ACHN (cell line): ENCODE measurements at regions not wholly inside any gene's neighbourhood (a gene's known extent, or its start where the extent isn't known, plus 50 kb on each side); places are given as distances from the start of the nearest gene placed in this dataset.
"Not testable (repeated sequence)": the region's sequence is repeated elsewhere in the genome, so short reads cannot be mapped to it uniquely, and the experiment has no call there.

ENCODE experiments used
- DNase-seq: peaks from one replicate; pipeline ENCODE4 v3.0.0-alpha.2; 2015
- in situ Hi-C: cut with HindIII; loops from 2 replicates; pipeline ENCODE4 v1.10.0; 2017; ENCODE audit warnings: low sequenced_read_pairs, low pct_ligation_motif_present, low pct_unique_long_range_greater_than_20kb

GRCh38 chr4:137733174-137734141 lies 201.2 kb upstream of the PCDH18 start:
- in situ Hi-C loops: not testable (repeated sequence)
- peak; percentile 33 for DNase-seq

DNA sequence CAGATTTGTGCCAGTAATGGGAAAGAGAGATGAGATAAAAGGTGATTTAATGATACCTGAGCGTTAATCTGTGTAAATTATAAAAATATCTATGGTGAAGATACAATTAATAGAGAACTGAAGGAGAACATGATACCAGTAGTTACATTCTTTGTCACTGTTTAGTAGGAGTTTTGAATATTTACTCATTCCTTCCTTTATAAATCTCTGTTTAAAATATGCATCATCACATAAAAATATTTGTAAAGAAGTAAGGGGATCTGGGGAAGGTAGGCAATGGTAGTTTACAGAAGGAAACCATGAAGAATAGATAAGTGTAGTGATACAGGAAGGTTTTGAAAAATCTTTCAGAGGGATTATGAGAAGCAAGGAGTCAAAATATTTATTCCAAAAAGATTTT lies 190.6 kb upstream of the PCDH18 start:
- DNase-seq: no peak
- in situ Hi-C loops: no loop called here

DNA sequence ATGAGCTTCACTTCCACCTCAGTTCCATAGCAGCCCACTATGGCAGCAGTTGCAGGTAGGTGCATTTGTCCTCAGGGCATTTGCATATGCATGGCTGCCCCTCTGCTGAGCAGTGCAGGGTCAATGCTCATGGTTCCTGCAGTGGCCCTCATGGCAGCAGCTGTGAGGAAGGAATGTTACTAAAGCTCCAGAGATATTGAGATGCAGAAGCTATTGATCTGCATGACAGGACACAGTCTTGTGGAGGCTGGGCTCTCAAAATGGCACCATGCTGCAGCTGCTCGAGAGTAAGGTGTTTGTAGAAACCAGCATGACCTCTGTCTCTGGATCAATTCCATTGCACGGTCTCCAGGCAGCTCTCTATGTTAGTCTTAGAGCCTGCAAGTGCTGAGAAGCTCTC lies 179.2 kb upstream of the PCDH18 start:
- in situ Hi-C loops: no loop called here
- DNase-seq: no peak

GRCh38 chr4:137707626-137708025 lies 175.3 kb upstream of the PCDH18 start:
- in situ Hi-C loops: no loop called here
- DNase-seq: no peak

DNA sequence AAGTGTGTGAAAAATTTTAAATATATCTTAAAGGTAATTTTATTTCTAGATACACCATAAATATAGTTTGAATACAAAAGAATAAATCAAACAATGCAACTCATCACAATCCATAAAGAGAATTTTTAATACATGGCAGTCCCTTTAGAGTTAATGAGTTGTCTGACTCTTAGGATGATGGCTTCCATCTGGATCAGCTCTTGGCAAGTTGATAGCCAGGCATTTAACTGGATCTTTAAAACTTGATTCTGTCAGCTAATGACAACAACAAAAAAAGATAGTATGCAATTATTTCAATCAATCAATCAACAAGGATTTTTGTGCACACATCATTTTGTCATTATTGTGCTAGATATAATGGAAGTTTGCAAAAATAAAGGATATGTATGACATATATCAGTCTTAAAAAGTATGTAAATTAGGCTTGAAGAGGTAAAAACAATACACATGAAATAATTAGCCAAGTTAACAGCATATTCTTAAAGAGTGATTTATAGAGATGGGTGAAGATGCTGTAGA lies 174.9 kb upstream of the PCDH18 start:
- DNase-seq: no peak
- in situ Hi-C loops: no loop called here

DNA sequence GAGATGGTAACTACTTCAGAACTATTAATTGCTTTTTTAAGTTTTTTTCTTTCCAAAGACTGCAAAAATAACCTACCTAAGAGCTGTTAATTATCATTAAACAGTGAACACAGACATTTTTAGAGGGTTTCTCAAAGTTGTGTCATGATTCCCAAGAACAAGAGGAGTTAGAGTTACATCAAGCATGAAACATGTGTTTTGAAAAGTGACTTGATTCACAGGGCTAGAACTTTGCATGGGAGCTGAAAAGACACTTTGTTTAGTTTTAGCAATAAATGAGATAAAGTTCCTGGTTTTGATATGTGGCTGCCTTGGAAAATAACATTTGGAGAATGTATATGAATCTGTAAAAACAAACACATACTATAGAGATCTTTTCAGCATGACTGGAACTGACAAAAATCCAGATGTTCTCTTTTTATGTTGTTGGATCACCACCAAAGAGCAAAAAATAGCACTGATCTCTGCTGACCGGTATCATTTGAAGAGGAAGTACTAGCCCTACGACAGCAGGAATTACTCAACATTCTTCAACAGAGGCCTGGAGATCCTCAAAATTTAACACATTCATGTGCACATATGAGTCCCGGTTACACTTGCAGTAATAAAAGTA lies 173.0 kb upstream of the PCDH18 start:
- DNase-seq: no peak
- in situ Hi-C loops: no loop called here

GRCh38 chr4:137703195-137703594 lies 170.9 kb upstream of the PCDH18 start:
- DNase-seq: no peak
- in situ Hi-C loops: no loop called here

GRCh38 chr4:137702512-137702911 lies 170.2 kb upstream of the PCDH18 start:
- in situ Hi-C loops: no loop called here

GRCh38 chr4:137701401-137701800 lies 169.1 kb upstream of the PCDH18 start:
- no peak for DNase-seq
- in situ Hi-C loops: no loop called here

More at GRCh38 chr4:137702512-137702911, 170.2 kb upstream of the PCDH18 start:
- DNase-seq: no peak

DNA sequence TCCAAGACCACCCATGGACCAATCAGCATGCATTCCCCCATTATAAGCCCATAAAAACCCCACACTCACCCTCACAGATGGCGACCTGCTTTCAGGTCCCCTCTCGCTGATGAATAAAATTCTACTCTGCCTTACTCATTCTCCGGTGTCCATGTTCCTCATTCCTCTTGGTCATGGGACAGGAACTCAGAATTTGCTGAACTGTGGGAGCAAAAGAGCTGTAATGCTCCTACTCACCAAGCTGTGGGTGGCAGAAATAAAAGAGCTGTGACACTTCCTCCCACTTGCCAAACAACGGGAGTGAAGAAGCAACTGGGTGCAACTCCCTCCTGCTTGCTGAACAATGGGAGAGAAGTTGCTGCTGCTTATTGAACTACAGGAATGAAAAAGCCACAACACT lies 168.5 kb upstream of the PCDH18 start:
- in situ Hi-C loops: no loop called here
- no peak for DNase-seq

DNA sequence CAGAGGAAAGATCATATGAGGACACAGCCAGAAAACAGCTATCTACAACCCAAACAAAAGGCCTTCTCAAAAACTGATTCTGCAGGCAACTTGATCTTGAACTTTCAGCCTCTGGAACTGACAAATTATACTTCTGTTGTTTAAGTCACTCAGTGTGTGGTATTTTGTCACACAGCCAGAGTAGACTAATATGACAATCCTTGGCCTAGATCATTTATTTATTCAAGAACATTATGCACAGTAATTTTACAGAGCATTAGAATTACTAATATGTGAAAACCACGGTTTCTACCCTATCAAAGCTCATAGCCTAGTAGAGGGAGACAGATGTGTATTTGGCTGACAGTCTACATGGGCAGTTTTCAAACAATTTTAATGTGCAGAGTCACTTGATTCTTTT lies 167.8 kb upstream of the PCDH18 start:
- DNase-seq: no peak
- in situ Hi-C loops: no loop called here

DNA sequence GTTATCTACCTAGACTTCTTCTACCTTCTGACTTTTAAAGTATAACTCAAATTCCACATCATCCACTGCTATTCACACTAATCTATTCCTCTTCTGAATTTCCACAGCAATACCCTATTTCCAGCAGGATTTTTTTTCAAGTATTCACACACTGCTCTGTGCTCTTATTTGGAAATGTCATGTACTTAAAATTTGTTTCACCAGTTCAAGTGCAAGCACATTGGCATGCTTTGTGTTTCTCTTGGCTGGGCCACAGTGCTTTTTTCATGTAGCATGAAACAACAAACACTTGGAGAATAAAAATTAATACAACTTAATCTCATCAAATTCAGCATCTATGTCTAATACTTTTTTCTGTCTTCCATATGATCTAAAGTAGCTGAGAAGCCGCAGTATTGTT lies 161.8 kb upstream of the PCDH18 start:
- no peak for DNase-seq
- in situ Hi-C loops: no loop called here

- no peak for DNase-seq
- in situ Hi-C loops: no loop called here
These were observed 161.3 kb upstream of the PCDH18 start for GRCh38 chr4:137693641-137694040.

GRCh38 chr4:137692205-137692604 lies 159.9 kb upstream of the PCDH18 start:
- DNase-seq: no peak
- in situ Hi-C loops: no loop called here

DNA sequence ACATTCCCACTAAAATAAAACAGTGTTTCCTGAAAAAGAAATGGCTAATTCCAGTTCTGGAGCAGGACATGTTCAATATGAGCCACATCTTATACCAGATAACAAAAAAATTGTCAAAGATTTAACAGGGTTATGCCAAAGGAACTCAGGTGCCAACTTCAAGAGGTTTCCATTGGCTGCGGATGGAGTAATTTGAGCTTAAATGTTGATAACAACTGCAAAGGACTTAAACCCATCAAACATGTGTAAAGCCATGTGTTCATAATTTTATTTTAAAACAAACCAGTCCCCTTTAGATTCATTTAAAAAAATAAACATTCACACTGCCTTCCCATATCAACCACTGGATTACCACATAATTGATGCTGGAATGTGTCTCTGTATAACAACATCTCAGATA lies 156.4 kb upstream of the PCDH18 start:
- no peak for DNase-seq
- in situ Hi-C loops: no loop called here

DNA sequence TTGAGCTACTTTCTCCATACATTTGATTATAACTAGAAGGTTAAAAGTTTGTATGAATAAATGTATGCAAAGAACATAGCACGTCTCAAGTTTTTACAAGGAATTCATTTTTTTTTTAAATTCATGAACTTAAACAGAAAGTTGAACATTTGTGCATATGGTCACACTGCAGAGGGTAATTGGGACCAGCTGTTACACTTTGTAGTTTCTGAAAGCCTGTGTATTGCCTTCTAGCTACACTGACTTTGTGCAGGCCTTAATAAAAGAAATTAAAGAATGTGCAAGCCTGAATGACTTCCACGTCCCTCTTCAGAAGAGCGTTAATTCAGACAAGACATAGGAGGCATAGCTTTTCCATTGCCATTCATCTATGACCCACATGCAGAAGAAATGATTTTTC lies 153.1 kb upstream of the PCDH18 start:
- in situ Hi-C loops: no loop called here
- DNase-seq: no peak

GRCh38 chr4:137681081-137681480 lies 148.8 kb upstream of the PCDH18 start:
- in situ Hi-C loops: no loop called here

DNA sequence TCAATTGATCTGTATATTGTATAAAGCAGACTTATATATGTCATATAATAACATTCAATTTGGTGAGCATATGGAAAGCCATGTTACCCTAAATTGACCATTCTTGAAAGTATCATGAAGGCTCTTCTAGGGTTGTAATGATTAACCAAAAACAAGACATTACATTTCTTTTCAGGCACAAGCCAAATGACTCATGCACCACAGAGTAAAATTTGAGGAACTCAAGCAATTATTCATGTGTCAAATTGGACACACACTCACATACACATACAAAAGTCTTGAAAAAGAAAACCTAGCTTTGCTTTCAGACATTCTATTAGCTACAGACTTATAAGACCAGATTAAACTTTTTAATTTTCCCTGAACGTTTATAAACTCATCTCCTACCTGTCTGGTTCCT lies 146.5 kb upstream of the PCDH18 start:
- in situ Hi-C loops: no loop called here
- peak; percentile 66 for DNase-seq

More at GRCh38 chr4:137681081-137681480, 148.8 kb upstream of the PCDH18 start:
- no peak for DNase-seq

DNA sequence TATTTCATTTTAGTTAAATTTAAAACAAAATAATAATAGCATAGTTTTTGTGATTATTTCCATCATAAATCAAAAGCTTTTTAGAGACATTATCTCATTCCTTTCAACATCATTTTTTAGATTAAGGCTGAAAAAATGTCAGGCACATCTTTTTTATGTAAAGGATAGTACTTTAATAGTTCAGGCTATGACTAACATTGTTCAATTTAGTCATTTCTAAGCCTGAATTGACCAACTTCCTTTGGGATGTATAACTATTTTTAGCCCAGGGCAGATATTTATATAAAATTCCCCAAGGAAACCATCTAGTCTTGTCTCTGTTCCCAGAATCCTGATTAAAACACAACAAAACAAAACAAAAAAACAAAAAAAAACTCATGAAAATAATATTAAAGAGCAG lies 145.6 kb upstream of the PCDH18 start:
- in situ Hi-C loops: no loop called here
- DNase-seq: no peak
